NOMO-1 (cell line): ENCODE measurements at regions not wholly inside any gene's neighbourhood (a gene's known extent, or its start where the extent isn't known, plus 50 kb on each side); places are given as distances from the start of the nearest gene placed in this dataset.

Experiments used
- DNase-seq, 2 experiments: peaks; one replicate each; lab custom pipeline; 2025; ENCODE audit not compliant: unreplicated experiment in 2 of 2; lab: John Stamatoyannopoulos, UW

- no peak for DNase-seq
Observed at GRCh38 chr11:109914038-109914437, 179.2 kb upstream of the ZC3H12C start.

- peak; percentile 4 to 40 for DNase-seq
Observed at GRCh38 chr11:109914809-109915653, 178.2 kb upstream of the ZC3H12C start.

- no peak for DNase-seq
Observed at GRCh38 chr11:109926941-109927340, 166.3 kb upstream of the ZC3H12C start.

GRCh38 chr11:109929308-109929707 is 163.9 kb upstream of the ZC3H12C start:
- no peak for DNase-seq

GRCh38 chr11:109933126-109933525 is 160.1 kb upstream of the ZC3H12C start:
- DNase-seq: no peak

- DNase-seq: no peak
Observed at GRCh38 chr11:109934151-109934550, 159.0 kb upstream of the ZC3H12C start.

- no peak for DNase-seq
Observed at GRCh38 chr11:109936661-109937180, 156.5 kb upstream of the ZC3H12C start.

GRCh38 chr11:109937968-109938367 is 155.2 kb upstream of the ZC3H12C start:
- no peak for DNase-seq

- peak; percentile 18 to 40 for DNase-seq
Observed at GRCh38 chr11:109939166-109939810, 153.9 kb upstream of the ZC3H12C start.

- DNase-seq: peak in 1 of 2 experiments; percentile 9
Observed at GRCh38 chr11:109940816-109941215, 152.4 kb upstream of the ZC3H12C start.

- no peak for DNase-seq
Observed at GRCh38 chr11:109945626-109946321, 147.4 kb upstream of the ZC3H12C start.

- peak; percentile 79 to 97 for DNase-seq
Observed at GRCh38 chr11:109946322-109946846, 146.8 kb upstream of the ZC3H12C start.

- no peak for DNase-seq
Observed at GRCh38 chr11:109954534-109954933, 138.7 kb upstream of the ZC3H12C start.

GRCh38 chr11:109956124-109956793 is 136.9 kb upstream of the ZC3H12C start:
- DNase-seq: no peak

- no peak for DNase-seq
Observed at GRCh38 chr11:109957000-109957399, 136.2 kb upstream of the ZC3H12C start.

- DNase-seq: no peak
Observed at GRCh38 chr11:109957601-109958000, 135.6 kb upstream of the ZC3H12C start.

GRCh38 chr11:109958131-109958820 is 134.9 kb upstream of the ZC3H12C start:
- no peak for DNase-seq

GRCh38 chr11:109958821-109959166 is 134.4 kb upstream of the ZC3H12C start:
- DNase-seq: no peak

GRCh38 chr11:109960831-109961230 is 132.4 kb upstream of the ZC3H12C start:
- no peak for DNase-seq

- DNase-seq: no peak
Observed at GRCh38 chr11:109961261-109961660, 131.9 kb upstream of the ZC3H12C start.
